GM13976 (cell line): ENCODE measurements at regions not wholly inside any gene's neighbourhood (a gene's known extent, or its start where the extent isn't known, plus 50 kb on each side); places are given as distances from the start of the nearest gene placed in this dataset.

Experiments
- DNase-seq: peaks from one replicate; pipeline ENCODE4 v3.0.0; 2012; ENCODE audit warnings: low spot score
- in situ Hi-C: fragments of 300-500 bp; cut with MboI; formaldehyde crosslinking; loops from one replicate; pipeline ENCODE4 v1.12.0; 2022; ENCODE audit warnings: low sequenced_read_pairs, mixed read lengths, inconsistent platforms; ENCODE audit not compliant: unreplicated experiment
- TF ChIP-seq, protein P1 (sequence below): IDR thresholded peaks from 2 replicates; pipeline ENCODE4 v1.5.1; 2012; ENCODE audit warnings: borderline replicate concordance, mild to moderate bottlenecking; ENCODE audit not compliant: insufficient read depth; ENCODE audit errors: extremely low read depth, missing control alignments, control extremely low read depth

DNA sequence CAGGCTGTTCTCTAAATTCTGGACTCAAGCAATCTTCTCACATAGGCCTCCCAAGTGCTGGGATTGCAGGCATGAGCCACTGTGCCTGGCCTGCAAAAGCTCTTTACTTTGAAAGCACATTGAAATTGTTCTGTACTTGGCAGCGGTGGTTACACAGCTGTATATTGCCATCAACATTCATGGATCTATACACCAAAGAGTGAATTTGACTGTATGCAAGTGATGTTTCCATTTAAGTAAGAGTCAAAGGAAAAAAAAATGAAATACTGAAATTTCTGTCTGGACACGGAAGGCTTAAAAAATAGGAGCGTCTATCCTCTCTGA, 450.6 kb upstream of the PSMD7 start:
- in situ Hi-C loops, result no loop called here
- no peak for DNase-seq
- TF ChIP-seq, protein P1, sequence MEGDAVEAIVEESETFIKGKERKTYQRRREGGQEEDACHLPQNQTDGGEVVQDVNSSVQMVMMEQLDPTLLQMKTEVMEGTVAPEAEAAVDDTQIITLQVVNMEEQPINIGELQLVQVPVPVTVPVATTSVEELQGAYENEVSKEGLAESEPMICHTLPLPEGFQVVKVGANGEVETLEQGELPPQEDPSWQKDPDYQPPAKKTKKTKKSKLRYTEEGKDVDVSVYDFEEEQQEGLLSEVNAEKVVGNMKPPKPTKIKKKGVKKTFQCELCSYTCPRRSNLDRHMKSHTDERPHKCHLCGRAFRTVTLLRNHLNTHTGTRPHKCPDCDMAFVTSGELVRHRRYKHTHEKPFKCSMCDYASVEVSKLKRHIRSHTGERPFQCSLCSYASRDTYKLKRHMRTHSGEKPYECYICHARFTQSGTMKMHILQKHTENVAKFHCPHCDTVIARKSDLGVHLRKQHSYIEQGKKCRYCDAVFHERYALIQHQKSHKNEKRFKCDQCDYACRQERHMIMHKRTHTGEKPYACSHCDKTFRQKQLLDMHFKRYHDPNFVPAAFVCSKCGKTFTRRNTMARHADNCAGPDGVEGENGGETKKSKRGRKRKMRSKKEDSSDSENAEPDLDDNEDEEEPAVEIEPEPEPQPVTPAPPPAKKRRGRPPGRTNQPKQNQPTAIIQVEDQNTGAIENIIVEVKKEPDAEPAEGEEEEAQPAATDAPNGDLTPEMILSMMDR, result no peak

DNA sequence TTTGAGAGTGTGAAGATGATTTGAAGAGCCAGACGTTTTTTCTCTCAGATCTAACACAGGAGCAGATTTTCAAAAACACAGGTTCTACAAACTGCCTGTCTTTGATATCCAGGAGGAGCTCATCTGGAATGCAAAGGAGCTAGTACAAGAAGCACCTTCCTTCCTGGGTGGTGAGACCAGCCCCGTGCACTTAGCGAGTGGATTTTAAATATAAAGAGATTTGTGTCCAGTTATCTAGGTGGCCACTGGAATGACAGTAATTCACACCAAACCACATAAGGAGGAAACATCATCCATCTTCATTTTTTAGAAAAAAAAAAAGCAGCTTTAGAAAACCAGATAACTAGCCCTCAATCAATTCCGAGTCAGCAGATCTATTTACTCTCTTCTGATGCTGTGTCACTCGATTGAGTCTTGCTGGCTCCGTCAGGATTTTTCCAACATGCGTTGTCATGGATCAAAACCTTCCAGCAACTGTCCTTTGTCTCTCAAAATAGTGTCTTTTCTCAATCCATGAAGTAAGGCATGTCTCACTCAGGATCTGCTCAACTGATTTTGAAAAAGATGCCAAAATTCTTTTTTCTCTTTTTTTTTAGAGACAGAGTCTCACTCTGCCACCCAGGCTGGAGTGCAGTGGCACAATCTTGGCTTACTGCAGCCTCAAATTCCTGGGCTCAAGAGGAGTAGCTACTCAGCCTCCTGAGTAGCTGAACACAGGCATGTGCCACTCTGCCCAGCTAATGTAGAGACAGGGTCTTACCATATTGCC, 451.2 kb upstream of the PSMD7 start:
- in situ Hi-C loops, result no loop called here
- TF ChIP-seq, protein P1, result no peak
- DNase-seq, result no peak

DNA sequence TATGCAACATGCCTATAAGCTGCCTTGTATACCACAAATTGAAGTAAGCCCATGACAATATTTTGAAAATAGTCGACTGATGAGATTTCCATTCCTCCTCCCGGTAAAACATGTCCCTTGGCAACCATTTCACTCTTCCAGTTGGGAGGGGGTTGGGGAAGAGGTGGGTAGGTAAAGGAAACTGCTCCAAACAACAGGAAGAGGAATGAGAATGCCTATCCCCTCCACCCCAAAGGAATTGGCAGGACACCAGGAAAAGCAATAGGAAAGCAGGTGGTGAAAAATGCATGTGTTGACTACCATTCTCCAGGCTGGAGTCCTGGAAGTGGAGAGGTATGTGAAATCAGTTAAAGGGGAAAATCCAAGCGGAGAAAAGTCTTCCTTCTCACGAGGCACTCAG, 455.9 kb upstream of the PSMD7 start:
- in situ Hi-C loops, result no loop called here
- TF ChIP-seq, protein P1, result no peak
- DNase-seq, result no peak

DNA sequence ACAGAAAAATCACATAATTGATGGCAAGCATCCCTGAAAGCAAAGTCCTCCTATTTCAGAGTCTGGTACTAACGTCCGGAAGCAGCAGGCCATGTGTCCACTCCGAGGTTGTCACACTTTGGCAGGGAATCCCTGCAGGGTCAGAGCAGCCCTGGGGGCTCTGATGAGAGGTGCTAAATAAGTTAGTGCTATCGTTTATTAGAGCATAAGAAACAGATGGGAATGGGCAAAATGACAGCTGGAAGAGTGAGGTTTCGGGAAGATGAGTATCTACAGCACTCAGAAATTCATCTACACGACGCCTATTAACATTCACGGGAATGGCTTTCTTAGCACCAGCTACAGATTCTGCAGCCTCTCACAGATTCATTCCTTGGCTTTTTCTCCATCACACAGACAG, 465.4 kb upstream of the PSMD7 start:
- in situ Hi-C loops, result no loop called here
- TF ChIP-seq, protein P1, result no peak

DNA sequence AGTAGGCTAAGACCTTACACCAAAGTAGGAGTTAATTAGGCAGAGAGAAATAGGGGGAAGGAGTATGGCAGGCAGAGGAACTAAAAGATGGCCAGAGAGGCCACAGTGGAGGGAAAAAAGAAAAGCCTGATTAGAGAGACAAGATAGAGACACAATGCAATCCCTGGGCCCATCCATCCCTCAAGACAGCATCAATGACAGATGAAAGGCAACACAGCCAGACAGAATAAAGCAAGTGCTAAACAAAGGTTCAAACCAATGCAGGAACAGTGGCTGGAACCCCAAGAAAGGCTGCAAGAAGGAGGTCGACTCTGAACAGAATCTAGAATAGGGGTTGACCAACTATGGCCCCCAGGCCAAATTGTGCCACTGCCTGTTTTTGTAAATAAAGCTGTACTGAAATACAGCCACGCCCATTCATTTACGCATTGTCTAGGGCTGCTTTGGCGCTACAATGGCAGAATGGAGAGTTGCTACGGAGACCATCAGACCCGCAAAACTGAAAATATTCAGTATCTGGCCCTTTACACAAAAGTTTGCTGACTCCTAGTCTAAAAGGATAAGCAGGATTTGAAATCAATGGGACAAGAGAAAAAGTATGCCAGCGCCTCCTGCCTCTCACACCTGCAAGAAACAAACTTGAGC, 473.3 kb upstream of the PSMD7 start:
- in situ Hi-C loops, result no loop called here
- DNase-seq, result no peak
- TF ChIP-seq, protein P1, result no peak

More for the DNA sequence above, 465.4 kb upstream of the PSMD7 start:
- DNase-seq, result no peak

DNA sequence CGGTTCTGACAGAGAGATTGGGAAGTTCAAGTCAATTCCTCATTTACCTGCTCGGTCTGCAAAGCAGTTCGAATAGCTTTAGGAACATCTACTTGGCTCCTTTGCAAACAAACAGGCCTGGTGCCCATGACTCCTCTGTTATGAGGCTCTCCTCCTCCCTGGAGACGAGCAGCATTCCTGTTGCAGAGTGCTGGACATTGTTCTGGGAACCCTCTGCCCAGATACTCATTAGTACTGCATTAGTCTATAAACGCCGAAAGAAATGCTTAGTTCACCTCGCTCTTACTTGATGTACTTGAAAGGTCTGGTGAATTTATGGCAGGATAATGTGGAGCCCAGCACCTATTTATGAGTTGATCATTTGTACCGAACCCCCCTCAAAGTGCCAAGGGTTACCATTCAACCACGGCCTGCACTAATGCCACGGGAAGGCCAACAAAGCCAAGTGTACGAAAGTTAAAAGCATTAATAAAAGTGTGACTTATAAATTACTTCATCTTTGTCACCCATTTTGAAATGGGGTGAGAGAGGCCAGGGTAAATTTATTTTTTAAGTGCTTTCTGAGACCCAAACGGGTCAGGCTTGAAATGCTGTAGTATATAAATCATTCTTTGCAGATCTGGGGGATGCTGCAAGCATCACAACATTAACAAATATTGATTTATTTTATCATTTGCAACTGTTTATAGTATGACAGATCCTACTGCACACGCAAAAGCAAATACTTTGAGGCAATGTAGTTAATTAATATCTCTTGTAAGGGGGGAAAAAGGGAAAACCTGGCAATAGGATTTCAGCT, 478.9 kb upstream of the PSMD7 start:
- in situ Hi-C loops, result no loop called here
- TF ChIP-seq, protein P1, result no peak
- DNase-seq, result no peak
